ENCODE measurements at regions not wholly inside any gene's neighbourhood (a gene's known extent, or its start where the extent isn't known, plus 50 kb on each side); places are given as distances from the start of the nearest gene placed in this dataset.

GRCh38 chr6:141989706-141989959, 143.1 kb upstream of the GJE1 start:
- TF ChIP-seq, protein P1, sequence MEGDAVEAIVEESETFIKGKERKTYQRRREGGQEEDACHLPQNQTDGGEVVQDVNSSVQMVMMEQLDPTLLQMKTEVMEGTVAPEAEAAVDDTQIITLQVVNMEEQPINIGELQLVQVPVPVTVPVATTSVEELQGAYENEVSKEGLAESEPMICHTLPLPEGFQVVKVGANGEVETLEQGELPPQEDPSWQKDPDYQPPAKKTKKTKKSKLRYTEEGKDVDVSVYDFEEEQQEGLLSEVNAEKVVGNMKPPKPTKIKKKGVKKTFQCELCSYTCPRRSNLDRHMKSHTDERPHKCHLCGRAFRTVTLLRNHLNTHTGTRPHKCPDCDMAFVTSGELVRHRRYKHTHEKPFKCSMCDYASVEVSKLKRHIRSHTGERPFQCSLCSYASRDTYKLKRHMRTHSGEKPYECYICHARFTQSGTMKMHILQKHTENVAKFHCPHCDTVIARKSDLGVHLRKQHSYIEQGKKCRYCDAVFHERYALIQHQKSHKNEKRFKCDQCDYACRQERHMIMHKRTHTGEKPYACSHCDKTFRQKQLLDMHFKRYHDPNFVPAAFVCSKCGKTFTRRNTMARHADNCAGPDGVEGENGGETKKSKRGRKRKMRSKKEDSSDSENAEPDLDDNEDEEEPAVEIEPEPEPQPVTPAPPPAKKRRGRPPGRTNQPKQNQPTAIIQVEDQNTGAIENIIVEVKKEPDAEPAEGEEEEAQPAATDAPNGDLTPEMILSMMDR (IDR thresholded peaks at IDR 0.05; ENCODE audit: poor library complexity, severe bottlenecking), result no peak
- TF ChIP-seq SMC3 (conservative IDR thresholded peaks at IDR 0.05; ENCODE audit: poor library complexity) (no peak), EP300 (conservative IDR thresholded peaks at IDR 0.05; ENCODE audit: poor library complexity, severe bottlenecking) (no peak)

All from neural cell (in vitro differentiated cells).